LHCN-M2 (cell line): ENCODE measurements at regions not wholly inside any gene's neighbourhood (a gene's known extent, or its start where the extent isn't known, plus 50 kb on each side); places are given as distances from the start of the nearest gene placed in this dataset.
"Not testable (repeated sequence)": the region's sequence is repeated elsewhere in the genome, so short reads cannot be mapped to it uniquely, and the experiment has no call there.

ENCODE experiments used
- DNase-seq: peaks from one replicate; pipeline ENCODE4 v3.0.0-alpha.2; 2012; ENCODE audit warnings: low read depth

GRCh38 chr2:2591542-2591940, 260.5 kb upstream of the MYT1L start:
- no peak for DNase-seq

DNA sequence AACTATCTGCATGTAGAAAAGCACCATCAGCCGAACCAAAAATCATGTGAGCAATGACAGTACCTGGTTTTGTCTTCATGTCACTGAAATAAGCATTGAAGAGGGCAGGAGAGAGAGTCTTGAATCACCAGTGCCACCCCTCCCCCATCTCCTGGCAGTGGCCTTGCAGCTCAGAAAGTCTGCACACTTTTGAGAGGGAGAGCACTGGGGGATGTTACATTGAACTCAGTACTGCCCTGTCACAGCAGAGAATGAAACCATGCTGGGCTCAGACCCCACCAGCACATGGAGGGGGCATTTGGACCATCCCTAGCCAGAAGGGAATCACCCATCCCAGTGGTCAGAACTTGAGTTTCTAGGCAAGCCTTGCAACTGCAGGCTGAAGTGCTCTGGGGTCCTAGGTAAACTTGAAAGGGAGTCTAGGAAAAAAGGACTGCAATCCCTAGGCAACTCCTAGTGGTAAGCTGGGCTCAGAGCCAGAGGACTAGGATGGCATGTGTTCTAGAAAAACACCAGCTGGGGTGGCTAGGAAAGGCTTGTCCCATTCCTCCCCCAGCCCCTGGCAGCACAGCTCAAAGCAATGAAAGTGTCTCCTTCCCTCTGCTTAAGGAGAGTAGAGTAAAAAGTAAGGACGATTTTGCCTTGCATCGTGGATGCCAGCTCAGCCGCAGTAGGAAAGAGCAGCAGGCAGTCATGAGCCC, 259.9 kb upstream of the MYT1L start:
- DNase-seq, result no peak

DNA sequence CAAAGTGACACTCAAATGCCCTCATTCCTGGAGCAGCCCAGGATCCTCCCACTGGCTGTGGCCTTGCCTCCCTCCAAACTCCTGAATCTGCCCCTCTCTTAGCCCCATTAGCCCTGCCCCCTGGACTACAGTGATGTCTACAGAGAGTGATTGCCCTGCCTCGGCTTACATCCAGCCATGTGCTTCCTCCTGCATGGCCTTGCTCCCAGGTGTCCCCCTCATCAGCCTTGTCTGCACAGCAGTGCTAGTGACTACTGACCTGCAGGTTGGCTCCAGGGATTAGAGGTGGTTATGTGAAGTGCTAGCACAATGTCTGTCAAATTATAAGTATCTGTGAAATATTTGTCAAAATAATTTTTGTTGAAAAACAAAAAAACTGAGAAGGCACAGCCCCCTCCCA, 259.1 kb upstream of the MYT1L start:
- no peak for DNase-seq

DNA sequence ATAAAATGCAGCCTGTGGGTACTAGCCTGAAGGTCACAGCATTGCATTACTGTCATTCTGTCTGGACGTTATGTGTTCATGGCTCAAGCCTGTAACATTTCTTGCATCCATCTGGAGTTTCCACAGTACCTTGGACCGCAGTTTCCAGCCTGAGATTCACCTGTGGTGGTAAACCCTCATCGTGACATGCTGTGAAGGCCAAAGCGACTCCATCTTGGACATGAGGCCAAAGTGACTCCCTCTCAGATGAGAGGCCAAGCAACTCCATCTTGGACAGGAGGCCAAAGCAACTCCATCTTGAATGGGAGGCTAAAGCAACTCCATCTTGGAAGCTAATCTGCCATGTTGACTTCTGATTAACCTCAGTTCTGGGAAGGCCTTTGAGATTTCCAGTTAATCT, 257.7 kb upstream of the MYT1L start:
- no peak for DNase-seq

DNA sequence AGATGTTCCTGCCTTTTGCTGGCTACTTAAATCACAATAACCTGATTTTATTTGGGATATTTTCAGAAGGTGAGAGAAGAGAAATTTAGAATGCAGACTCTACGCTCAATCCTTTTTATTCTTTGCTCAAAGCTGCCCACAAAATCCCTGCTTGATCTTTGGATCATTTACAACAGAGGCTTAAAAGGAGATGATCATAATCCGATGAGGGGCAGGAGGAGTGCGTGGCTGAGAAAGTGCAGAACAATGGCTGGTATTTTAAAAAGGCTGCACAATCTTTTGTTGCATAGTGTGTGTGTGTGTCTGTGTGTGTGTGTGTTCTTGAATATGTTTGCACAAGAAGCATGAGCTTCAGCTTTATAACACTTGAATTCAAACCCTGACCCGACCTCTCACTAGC, 256.3 kb upstream of the MYT1L start:
- no peak for DNase-seq

GRCh38 chr2:2586931-2587330, 255.9 kb upstream of the MYT1L start:
- no peak for DNase-seq

GRCh38 chr2:2586068-2586776, 255.1 kb upstream of the MYT1L start:
- DNase-seq, result no peak

- DNase-seq, result no peak
These were observed 252.0 kb upstream of the MYT1L start for GRCh38 chr2:2582998-2583545.

GRCh38 chr2:2581331-2582159, 250.5 kb upstream of the MYT1L start:
- no peak for DNase-seq

- not testable (repeated sequence) for DNase-seq
These were observed 249.8 kb upstream of the MYT1L start for GRCh38 chr2:2580841-2581240.

DNA sequence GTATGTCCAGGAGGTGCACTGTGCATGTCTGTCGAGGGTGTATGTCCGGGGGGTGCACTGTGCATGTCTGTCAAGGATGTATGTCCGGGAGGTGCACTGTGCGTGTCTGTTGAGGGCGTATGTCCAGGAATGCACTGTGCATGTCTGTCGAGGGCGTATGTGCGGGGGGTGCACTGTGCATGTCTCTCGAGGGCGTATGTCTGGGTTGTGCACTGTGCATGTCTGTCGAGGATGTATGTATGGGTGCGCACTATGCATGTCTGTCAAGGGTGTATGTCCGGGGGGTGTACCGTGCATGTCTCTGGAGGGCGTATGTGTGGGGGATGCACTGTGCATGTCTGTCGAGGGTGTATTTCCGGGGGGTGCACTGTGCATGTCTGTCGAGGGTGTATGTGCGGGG, 249.3 kb upstream of the MYT1L start:
- no peak for DNase-seq

DNA sequence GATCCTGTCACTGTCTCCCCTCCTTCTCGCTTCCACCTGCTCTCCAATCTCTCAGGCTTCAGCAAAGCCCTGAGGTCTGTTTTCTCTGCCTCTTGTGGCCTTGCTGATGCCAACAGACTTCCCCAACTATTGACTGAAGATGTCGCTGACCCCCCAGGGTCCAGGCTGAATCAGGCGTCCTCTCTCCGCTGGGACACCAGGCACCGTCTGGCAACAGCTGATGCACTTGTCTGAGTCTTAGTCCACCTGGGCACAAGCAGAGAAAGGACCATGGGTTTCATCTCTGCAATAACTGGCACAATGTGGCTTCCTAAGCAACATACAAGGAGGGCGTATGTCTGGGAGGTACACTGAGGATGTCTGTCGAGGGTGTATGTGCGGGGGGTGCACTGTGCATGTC, 248.7 kb upstream of the MYT1L start:
- DNase-seq, result no peak

- DNase-seq, result no peak
These were observed 246.3 kb upstream of the MYT1L start for GRCh38 chr2:2577407-2577831.

GRCh38 chr2:2575870-2576386, 244.9 kb upstream of the MYT1L start:
- DNase-seq, result no peak

- no peak for DNase-seq
These were observed 244.1 kb upstream of the MYT1L start for GRCh38 chr2:2575181-2575577.

GRCh38 chr2:2574401-2575180, 243.5 kb upstream of the MYT1L start:
- DNase-seq, result no peak

GRCh38 chr2:2573658-2574293, 242.7 kb upstream of the MYT1L start:
- DNase-seq, result no peak

GRCh38 chr2:2573205-2573604, 242.1 kb upstream of the MYT1L start:
- DNase-seq, result no peak

GRCh38 chr2:2572393-2573204, 241.5 kb upstream of the MYT1L start:
- DNase-seq, result no peak
